Upper lobe of right lung (tissue), 1 donor: ENCODE measurements at regions not wholly inside any gene's neighbourhood (a gene's known extent, or its start where the extent isn't known, plus 50 kb on each side); places are given as distances from the start of the nearest gene placed in this dataset.

Source experiments
- ATAC-seq: fragments of 200-7000 bp; cut with Tn5 transposase; one replicate; pipeline ENCODE4 v1.9.1; 2020; ENCODE audit warnings: mild to moderate bottlenecking, moderate library complexity
- DNase-seq: peaks from one replicate; pipeline ENCODE4 v3.0.0-alpha.2; 2020
- H3K27ac ChIP-seq: fragments of 200-600 bp; one replicate; pipeline ENCODE4 v1.8.0; 2022
- H3K27me3 ChIP-seq: fragments of 200-600 bp; one replicate; pipeline ENCODE4 v1.8.0; 2022; ENCODE audit warnings: mild to moderate bottlenecking
- H3K36me3 ChIP-seq: fragments of 200-600 bp; one replicate; pipeline ENCODE4 v1.8.0; 2022
- H3K4me1 ChIP-seq: fragments of 200-600 bp; one replicate; pipeline ENCODE4 v1.8.0; 2022
- H3K4me3 ChIP-seq: fragments of 200-600 bp; one replicate; pipeline ENCODE4 v1.8.0; 2022; ENCODE audit warnings: mild to moderate bottlenecking
- H3K9me3 ChIP-seq: fragments of 200-600 bp; one replicate; pipeline ENCODE4 v1.8.0; 2022
- intact Hi-C: fragments of 100-400 bp; cut with DNase I; formaldehyde crosslinking; loops from one replicate; pipeline ENCODE4 v1.11.0; 2022
- TF ChIP-seq, protein P1 (sequence below): fragments of 200-600 bp; IDR thresholded peaks from one replicate; pipeline ENCODE4 v1.8.0; 2022; ENCODE audit warnings: antibody characterized with exemption
- donor health status: DM: no; HTN: yes; CAD: no; lungs with severe emphysema.

GRCh38 chr9:129459547-129460322 lies 161.2 kb downstream of the C9orf50 start:
- Histone ChIP-seq H3K9me3 (no peaks in the 10 kb centered on the region), H3K4me3 (no peak overlapping the region), H3K4me1 (peaks cover 32% of the 10 kb centered on the region), H3K36me3 (no peaks in the 10 kb centered on the region), H3K27ac (peak overlapping the region; percentile 42), H3K27me3 (no peaks in the 10 kb centered on the region)
- ATAC-seq (peak; percentile 0), DNase-seq (no peak)
- TF ChIP-seq, protein P1, sequence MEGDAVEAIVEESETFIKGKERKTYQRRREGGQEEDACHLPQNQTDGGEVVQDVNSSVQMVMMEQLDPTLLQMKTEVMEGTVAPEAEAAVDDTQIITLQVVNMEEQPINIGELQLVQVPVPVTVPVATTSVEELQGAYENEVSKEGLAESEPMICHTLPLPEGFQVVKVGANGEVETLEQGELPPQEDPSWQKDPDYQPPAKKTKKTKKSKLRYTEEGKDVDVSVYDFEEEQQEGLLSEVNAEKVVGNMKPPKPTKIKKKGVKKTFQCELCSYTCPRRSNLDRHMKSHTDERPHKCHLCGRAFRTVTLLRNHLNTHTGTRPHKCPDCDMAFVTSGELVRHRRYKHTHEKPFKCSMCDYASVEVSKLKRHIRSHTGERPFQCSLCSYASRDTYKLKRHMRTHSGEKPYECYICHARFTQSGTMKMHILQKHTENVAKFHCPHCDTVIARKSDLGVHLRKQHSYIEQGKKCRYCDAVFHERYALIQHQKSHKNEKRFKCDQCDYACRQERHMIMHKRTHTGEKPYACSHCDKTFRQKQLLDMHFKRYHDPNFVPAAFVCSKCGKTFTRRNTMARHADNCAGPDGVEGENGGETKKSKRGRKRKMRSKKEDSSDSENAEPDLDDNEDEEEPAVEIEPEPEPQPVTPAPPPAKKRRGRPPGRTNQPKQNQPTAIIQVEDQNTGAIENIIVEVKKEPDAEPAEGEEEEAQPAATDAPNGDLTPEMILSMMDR, result no peak
- intact Hi-C loops, result no loop called here

- Histone ChIP-seq H3K36me3 (no peaks in the 10 kb centered on the region), H3K27me3 (no peaks in the 10 kb centered on the region), H3K27ac (peak overlapping the region; percentile 42), H3K9me3 (no peaks in the 10 kb centered on the region), H3K4me3 (no peak overlapping the region), H3K4me1 (peaks cover 31% of the 10 kb centered on the region)
- TF ChIP-seq, protein P1, result no peak
- DNase-seq (peak; percentile 72), ATAC-seq (no peak)
- intact Hi-C loops, result no loop called here
These were observed 162.0 kb downstream of the C9orf50 start for GRCh38 chr9:129458663-129459546.

DNA sequence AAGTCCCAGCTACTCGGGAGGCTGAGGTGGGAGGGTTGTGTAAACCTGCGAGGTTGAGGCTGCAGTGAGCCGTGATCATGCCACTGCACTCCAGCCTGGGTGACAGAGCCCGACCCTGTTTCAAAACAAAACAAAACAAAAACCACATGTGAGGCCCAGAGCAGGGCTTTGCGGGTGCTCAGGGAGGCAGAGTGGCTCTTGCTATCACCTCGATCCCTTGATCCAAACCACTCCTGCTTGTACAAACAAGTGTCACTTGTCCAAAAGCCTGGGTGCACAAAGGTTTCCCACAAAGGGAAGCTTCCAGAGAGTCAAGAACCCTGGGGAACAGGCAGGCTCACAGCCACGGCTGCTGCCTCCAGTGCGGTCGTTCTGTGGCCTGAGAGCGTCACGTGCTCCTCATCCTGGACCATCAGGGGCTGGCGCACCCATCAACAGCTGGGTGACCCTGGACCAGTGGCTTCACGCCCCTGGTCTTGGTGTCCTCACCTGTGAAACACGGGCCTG lies 162.7 kb downstream of the C9orf50 start:
- ATAC-seq (peak; percentile 6), DNase-seq (peak; percentile 75)
- Histone ChIP-seq H3K4me3 (no peak overlapping the region), H3K27me3 (no peaks in the 10 kb centered on the region), H3K27ac (peak overlapping the region; percentile 42), H3K9me3 (no peaks in the 10 kb centered on the region), H3K4me1 (peaks cover 31% of the 10 kb centered on the region), H3K36me3 (no peaks in the 10 kb centered on the region)
- intact Hi-C loops, result no loop called here
- TF ChIP-seq, protein P1, result no peak

GRCh38 chr9:129457325-129457779 lies 163.5 kb downstream of the C9orf50 start:
- H3K27me3 ChIP-seq, result no peaks in the 10 kb centered on the region
- H3K27ac ChIP-seq, result no peak overlapping the region
- H3K36me3 ChIP-seq, result no peaks in the 10 kb centered on the region
- H3K4me3 ChIP-seq, result no peak overlapping the region
- no peak for ATAC-seq
- intact Hi-C loops, result no loop called here
- no peaks in the 10 kb centered on the region for H3K9me3 ChIP-seq
- peaks cover 31% of the 10 kb centered on the region for H3K4me1 ChIP-seq
- TF ChIP-seq, protein P1, result no peak
- no peak for DNase-seq

DNA sequence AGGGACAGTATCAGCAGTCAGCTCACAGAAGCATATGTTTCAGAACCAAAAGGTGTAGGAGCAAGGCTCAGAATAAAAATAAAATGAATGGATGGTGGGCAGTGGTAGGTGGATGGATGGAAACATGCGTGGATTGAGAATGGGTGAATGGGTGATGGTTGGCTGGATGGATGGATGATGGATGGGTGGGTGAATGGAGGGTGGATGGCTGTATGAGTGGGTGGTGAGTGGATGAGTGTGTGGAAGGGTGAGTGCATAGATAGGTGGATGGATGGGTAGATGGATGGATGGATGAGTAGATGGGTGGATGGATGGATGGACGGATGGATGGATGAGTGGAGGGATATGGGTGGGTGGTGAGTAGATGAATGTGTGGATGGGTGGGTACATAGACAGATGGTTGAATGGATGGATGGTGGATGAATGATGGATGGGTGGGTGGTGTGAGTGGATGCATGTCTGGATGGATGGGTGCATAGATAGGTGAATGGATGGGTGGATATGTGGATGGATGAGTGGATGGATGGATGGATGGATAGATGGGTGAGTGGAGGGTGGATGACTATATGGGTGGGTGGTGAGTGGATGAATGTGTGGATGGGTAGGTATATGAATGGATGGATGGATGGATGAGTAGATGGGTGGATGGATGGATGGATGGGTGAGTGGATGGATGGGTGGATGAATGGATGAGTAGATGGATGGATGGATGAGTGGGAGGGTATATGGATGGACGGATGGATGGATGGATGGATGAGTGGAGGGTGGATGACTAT lies 164.2 kb downstream of the C9orf50 start:
- H3K4me3 ChIP-seq, result no peak overlapping the region
- H3K27ac ChIP-seq, result no peak overlapping the region
- DNase-seq (no peak), ATAC-seq (no peak)
- no peaks in the 10 kb centered on the region for H3K27me3 ChIP-seq
- no peaks in the 10 kb centered on the region for H3K36me3 ChIP-seq
- TF ChIP-seq, protein P1, result no peak
- no peaks in the 10 kb centered on the region for H3K9me3 ChIP-seq
- intact Hi-C loops, result no loop called here
- peaks cover 32% of the 10 kb centered on the region for H3K4me1 ChIP-seq
